ENCODE measurements at regions not wholly inside any gene's neighbourhood (a gene's known extent, or its start where the extent isn't known, plus 50 kb on each side); places are given as distances from the start of the nearest gene placed in this dataset.

- no peak for DNase-seq (ENCODE audit: extremely low read depth in 1 of 4, low spot score in 3 of 4)
- no peak overlapping the region for H3K9ac ChIP-seq (ENCODE audit: insufficient read depth in 1 of 2, low read depth in 2 of 2, low read length in 2 of 2)
- in situ Hi-C loops (cut with MboI) (loop anchor here (25.0 kb wide), 1 partner anchor 566 kb away; no protein-coding TSS in a partner anchor), intact Hi-C loops (cut with micrococcal nuclease) (no loop called here)
- 0% methylated on average over 1 of the region's 1 CpG for WGBS (ENCODE audit: insufficient coverage, low coverage, missing lambda C conversion rate)
- H3K4me1 ChIP-seq (replicated peaks in 1 of 2; ENCODE audit: control insufficient read depth in 2 of 2, insufficient read depth in 2 of 2, low read length in 2 of 2), result no peaks in the 10 kb centered on the region
- no peak overlapping the region for H2AFZ ChIP-seq (ENCODE audit: low read depth, low read length)
- H4K20me1 ChIP-seq (replicated peaks; ENCODE audit: control insufficient read depth, insufficient read depth, low read length), result no peaks in the 10 kb centered on the region
- peaks cover 2 to 11% of the 10 kb centered on the region in 2 experiments; a peak in 2 of 5 replicates for H3K27me3 ChIP-seq (ENCODE audit: control insufficient read depth in 2 of 2, insufficient read depth in 2 of 2, low read length in 2 of 2)
- ChIA-PET POLR2A (no interaction called here), CTCF (ENCODE audit: low intra/inter-chr PET ratio) (no interaction called here)
- no TSS peak for BruUV-seq (replicated peaks)
- no peak overlapping the region for H3K4me2 ChIP-seq (ENCODE audit: insufficient read depth, low read length)
- no peaks in the 10 kb centered on the region for H3K36me3 ChIP-seq (ENCODE audit: control insufficient read depth, insufficient read depth, low read length)
- no peak for ATAC-seq
- H3K27ac ChIP-seq (ENCODE audit: extremely low read depth, low read depth, low read length), result no peak overlapping the region
- no peak for FAIRE-seq
- no peak overlapping the region for H3K4me3 ChIP-seq
- TF ChIP-seq NCOA6 (IDR thresholded peaks at IDR 0.05) (no peak), C11orf30 (IDR thresholded peaks at IDR 0.05; ENCODE audit: low read depth) (no peak), ZBTB43 (CRISPR knock-in tag; IDR thresholded peaks at IDR 0.05) (no peak), THRB (CRISPR knock-in tag; conservative IDR thresholded peaks at IDR 0.05) (no peak), TCF7L2 (IDR thresholded peaks at IDR 0.05; ENCODE audit: low read depth, low read length) (no peak), HNRNPL (IDR thresholded peaks at IDR 0.05; ENCODE audit: low read depth, low read length) (no peak), EGR1 (conservative IDR thresholded peaks at IDR 0.05) (no peak), ZNF589 (CRISPR knock-in tag; IDR thresholded peaks at IDR 0.05; ENCODE audit: low read depth) (no peak), CREB3L1 (IDR thresholded peaks at IDR 0.05; ENCODE audit: borderline replicate concordance, low read depth) (no peak), ZNF780A (CRISPR knock-in tag; IDR thresholded peaks at IDR 0.05) (no peak), OTX1 (CRISPR knock-in tag; IDR thresholded peaks at IDR 0.05) (no peak), SMARCB1 (IDR thresholded peaks at IDR 0.05; ENCODE audit: insufficient read length, low read depth) (no peak), RAD21 (CRISPR knock-in tag; conservative IDR thresholded peaks at IDR 0.05 in 1 of 2, IDR thresholded peaks at IDR 0.05 in 1 of 2) (no peak), KDM1A (IDR thresholded peaks at IDR 0.05) (no peak), SMARCA4 (IDR thresholded peaks at IDR 0.05) (no peak), ZBTB49 (CRISPR knock-in tag; IDR thresholded peaks at IDR 0.05; ENCODE audit: borderline replicate concordance) (no peak)
- no peaks in the 10 kb centered on the region for H3K79me2 ChIP-seq (ENCODE audit: control insufficient read depth, insufficient read depth, low read length)
- H3K9me3 ChIP-seq (replicated peaks; ENCODE audit: control insufficient read depth, insufficient read depth, low read depth, low read length), result no peaks in the 10 kb centered on the region
- no peaks in the 10 kb centered on the region for H3K9me1 ChIP-seq (ENCODE audit: control insufficient read depth, insufficient read depth, low read length)
Observed at GRCh38 chr11:19320827-19321226, 80.1 kb upstream of the E2F8 start.
